Choroid plexus epithelial cell (primary cell): ENCODE measurements at regions not wholly inside any gene's neighbourhood (a gene's known extent, or its start where the extent isn't known, plus 50 kb on each side); places are given as distances from the start of the nearest gene placed in this dataset.

ENCODE experiments used
- DNase-seq: peaks from one replicate; pipeline ENCODE4 v3.0.0-alpha.2; 2010; ENCODE audit warnings: low read depth
- H3K4me3 ChIP-seq: 2 replicates; pipeline ENCODE4 v1.5.1; 2011; ENCODE audit warnings: low read depth, mild to moderate bottlenecking, control low read depth, low read length, moderate library complexity
- TF ChIP-seq, protein P1 (sequence below): conservative IDR thresholded peaks from 2 replicates; pipeline ENCODE4 v1.5.1; 2011; ENCODE audit warnings: low read depth, mild to moderate bottlenecking, control low read depth, inconsistent platforms, low read length, moderate library complexity

- no peak overlapping the region for H3K4me3 ChIP-seq
- DNase-seq: no peak
- TF ChIP-seq, protein P1, sequence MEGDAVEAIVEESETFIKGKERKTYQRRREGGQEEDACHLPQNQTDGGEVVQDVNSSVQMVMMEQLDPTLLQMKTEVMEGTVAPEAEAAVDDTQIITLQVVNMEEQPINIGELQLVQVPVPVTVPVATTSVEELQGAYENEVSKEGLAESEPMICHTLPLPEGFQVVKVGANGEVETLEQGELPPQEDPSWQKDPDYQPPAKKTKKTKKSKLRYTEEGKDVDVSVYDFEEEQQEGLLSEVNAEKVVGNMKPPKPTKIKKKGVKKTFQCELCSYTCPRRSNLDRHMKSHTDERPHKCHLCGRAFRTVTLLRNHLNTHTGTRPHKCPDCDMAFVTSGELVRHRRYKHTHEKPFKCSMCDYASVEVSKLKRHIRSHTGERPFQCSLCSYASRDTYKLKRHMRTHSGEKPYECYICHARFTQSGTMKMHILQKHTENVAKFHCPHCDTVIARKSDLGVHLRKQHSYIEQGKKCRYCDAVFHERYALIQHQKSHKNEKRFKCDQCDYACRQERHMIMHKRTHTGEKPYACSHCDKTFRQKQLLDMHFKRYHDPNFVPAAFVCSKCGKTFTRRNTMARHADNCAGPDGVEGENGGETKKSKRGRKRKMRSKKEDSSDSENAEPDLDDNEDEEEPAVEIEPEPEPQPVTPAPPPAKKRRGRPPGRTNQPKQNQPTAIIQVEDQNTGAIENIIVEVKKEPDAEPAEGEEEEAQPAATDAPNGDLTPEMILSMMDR: no peak
Measured at GRCh38 chrX:63434665-63435064, 83.5 kb upstream of the SPIN4 start.

DNA sequence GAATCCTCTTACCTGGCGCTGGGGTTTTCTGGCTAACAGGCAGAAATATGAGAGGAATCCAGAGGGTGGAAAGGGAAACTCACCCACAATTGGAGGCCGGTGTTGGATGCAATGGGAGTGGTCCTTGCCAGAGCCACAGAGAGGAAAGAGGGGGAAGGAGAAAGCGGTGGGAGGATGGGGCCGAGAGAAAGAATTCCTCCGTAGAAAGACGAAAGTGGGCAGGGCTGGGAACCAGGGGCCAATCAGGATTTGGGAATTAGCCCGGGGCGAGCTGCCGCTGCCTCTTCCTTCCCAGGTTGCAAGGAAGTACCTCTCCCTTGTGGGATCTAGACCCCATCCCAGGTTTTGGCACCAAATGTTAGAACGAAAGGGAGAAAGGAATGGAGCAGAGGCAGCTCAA, 83.1 kb upstream of the SPIN4 start:
- TF ChIP-seq, protein P1: no peak
- H3K4me3 ChIP-seq: no peak overlapping the region
- DNase-seq: no peak

DNA sequence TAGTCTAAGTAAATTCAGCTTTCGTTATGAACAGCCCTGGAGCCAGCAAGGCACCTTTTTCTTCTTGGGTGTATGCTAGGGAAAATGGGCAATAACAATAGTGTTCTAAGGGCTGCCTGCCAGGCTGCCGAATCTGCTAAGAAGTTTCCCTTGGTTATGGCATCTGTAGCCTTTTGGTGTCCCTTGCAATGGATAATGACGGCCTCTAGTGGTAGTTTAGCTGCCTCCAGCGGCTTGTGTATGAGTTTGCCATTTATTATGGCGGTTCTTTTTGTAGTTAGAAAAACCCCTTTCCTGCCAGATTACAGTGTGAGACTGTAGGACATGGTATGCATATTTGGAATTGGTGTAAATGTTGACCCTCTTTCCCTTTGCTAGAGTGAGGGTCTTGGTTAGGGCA, 78.9 kb upstream of the SPIN4 start:
- H3K4me3 ChIP-seq: no peak overlapping the region
- DNase-seq: no peak
- TF ChIP-seq, protein P1: no peak

DNA sequence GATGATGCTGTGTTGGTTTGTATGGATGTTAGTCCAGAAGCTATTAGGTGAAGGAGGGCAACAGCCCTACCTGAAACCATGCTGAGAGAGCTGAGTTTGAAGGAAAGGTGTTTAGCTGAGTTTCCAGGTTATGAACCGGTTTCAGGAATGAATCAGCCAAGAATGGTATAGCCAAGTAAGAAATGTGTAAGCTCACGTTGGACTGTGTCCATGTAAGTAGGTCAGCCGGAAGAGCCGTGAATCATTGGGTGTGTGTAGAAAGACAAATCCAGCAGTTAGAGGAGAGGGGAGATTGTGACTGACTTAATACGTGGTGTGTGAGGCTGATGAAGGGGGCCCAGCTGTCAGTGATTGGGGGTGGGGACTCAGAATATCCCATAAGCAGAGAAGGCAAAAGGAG, 77.2 kb upstream of the SPIN4 start:
- no peak overlapping the region for H3K4me3 ChIP-seq
- TF ChIP-seq, protein P1: no peak
- DNase-seq: no peak

GRCh38 chrX:63426519-63426918, 75.4 kb upstream of the SPIN4 start:
- TF ChIP-seq, protein P1: no peak
- DNase-seq: no peak
- H3K4me3 ChIP-seq: no peak overlapping the region

DNA sequence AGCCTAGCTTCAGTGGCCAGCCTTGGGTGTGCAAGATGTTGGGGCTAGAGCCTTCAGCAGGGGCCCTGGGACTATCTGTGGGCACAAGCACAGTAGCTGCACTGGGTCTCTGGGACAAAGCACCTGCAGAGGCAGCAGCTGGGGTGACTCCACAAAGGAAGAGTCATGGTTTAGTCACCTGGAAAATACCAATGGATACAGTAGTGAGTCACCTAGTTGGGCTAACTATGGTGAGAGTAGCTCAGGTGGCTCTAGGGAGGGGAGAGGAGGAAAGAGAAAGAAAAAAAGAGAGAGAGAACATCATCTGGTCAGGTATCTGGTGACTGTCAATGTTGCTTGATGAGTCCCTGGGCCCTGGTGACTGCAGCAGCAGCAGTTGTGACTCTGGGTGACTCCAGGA, 72.9 kb upstream of the SPIN4 start:
- TF ChIP-seq, protein P1: no peak
- H3K4me3 ChIP-seq: no peak overlapping the region
- DNase-seq: no peak

GRCh38 chrX:63421411-63421810, 70.3 kb upstream of the SPIN4 start:
- TF ChIP-seq, protein P1: no peak
- DNase-seq: no peak
- no peak overlapping the region for H3K4me3 ChIP-seq
